NB4 (cell line): ENCODE measurements at regions not wholly inside any gene's neighbourhood (a gene's known extent, or its start where the extent isn't known, plus 50 kb on each side); places are given as distances from the start of the nearest gene placed in this dataset.

Source experiments
- DNase-seq: peaks from one replicate; pipeline ENCODE4 v3.0.0; 2010; ENCODE audit warnings: low read depth
- H3K4me3 ChIP-seq: one replicate; pipeline ENCODE4 v1.5.1; 2011; ENCODE audit warnings: mild to moderate bottlenecking, low read depth, low read length, moderate library complexity
- MAX ChIP-seq: IDR thresholded peaks from 2 replicates; pipeline ENCODE4 v1.6.1; 2011; ENCODE audit warnings: low read depth, low read length
- MYC ChIP-seq: IDR thresholded peaks from 2 replicates; pipeline ENCODE4 v1.6.1; 2011; ENCODE audit warnings: low read depth, low read length
- POLR2A ChIP-seq: IDR thresholded peaks from 2 replicates; pipeline ENCODE4 v1.6.1; 2011; ENCODE audit warnings: mild to moderate bottlenecking; ENCODE audit not compliant: insufficient read length; ENCODE audit errors: extremely low read depth
- TF ChIP-seq, protein P1 (sequence below): IDR thresholded peaks from one replicate; pipeline ENCODE4 v1.5.1; 2012; ENCODE audit warnings: low read depth, low read length

GRCh38 chr3:41118461-41119390 lies 80.6 kb upstream of the CTNNB1 start:
- peak; percentile 29 for DNase-seq
- TF ChIP-seq MYC (no peak), MAX (no peak), POLR2A (no peak)
- TF ChIP-seq, protein P1, sequence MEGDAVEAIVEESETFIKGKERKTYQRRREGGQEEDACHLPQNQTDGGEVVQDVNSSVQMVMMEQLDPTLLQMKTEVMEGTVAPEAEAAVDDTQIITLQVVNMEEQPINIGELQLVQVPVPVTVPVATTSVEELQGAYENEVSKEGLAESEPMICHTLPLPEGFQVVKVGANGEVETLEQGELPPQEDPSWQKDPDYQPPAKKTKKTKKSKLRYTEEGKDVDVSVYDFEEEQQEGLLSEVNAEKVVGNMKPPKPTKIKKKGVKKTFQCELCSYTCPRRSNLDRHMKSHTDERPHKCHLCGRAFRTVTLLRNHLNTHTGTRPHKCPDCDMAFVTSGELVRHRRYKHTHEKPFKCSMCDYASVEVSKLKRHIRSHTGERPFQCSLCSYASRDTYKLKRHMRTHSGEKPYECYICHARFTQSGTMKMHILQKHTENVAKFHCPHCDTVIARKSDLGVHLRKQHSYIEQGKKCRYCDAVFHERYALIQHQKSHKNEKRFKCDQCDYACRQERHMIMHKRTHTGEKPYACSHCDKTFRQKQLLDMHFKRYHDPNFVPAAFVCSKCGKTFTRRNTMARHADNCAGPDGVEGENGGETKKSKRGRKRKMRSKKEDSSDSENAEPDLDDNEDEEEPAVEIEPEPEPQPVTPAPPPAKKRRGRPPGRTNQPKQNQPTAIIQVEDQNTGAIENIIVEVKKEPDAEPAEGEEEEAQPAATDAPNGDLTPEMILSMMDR: no peak
- no peak overlapping the region for H3K4me3 ChIP-seq

DNA sequence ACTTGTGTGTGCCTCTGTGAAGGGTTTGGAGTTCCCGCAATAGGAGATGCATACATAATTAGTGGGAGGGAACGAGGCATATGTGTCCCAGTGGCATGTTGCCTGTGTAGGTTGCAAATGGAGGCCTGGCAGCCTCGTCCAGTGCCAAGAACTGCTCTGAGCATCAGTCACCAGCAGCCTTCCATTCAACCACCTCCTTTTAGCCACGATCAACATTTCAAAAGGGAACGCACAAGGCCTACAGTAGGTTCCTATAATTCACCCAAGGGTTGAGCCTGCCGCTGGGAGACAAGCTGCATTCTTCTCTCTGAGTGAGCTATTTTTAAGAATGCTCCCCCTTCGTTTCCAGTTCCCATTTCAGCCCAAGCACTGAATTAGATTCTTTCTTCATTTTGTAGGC lies 78.8 kb upstream of the CTNNB1 start:
- no peak for TF ChIP-seq POLR2A
- no peak overlapping the region for H3K4me3 ChIP-seq
- DNase-seq: no peak

- no peak overlapping the region for H3K4me3 ChIP-seq
- DNase-seq: no peak
- TF ChIP-seq MAX: no peak
- no peak for TF ChIP-seq MYC
- TF ChIP-seq, protein P1: no peak
- TF ChIP-seq POLR2A: no peak
Observed at GRCh38 chr3:41125258-41125657, 74.0 kb upstream of the CTNNB1 start.

DNA sequence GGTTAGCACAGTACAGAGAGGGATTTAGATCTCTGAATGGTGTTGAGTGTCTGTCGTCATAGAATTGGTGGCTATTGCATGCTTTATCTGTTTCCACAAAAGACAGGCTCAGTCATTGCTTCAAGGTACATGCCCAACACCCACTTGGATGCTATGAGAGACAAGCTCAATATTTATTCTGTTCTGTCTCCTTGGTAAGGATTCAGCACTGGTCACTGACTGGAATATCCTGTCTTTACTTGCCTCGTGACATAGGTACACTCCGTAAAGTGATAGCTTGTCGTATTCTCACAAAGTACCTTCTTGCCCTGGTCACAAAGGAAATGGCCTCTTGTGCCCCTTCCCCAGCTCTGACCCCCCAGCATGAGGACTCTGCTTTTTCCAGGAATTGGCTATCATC lies 72.8 kb upstream of the CTNNB1 start:
- H3K4me3 ChIP-seq: no peak overlapping the region
- TF ChIP-seq MAX: no peak
- no peak for TF ChIP-seq MYC
- TF ChIP-seq, protein P1: no peak
- TF ChIP-seq POLR2A: no peak
- no peak for DNase-seq

DNA sequence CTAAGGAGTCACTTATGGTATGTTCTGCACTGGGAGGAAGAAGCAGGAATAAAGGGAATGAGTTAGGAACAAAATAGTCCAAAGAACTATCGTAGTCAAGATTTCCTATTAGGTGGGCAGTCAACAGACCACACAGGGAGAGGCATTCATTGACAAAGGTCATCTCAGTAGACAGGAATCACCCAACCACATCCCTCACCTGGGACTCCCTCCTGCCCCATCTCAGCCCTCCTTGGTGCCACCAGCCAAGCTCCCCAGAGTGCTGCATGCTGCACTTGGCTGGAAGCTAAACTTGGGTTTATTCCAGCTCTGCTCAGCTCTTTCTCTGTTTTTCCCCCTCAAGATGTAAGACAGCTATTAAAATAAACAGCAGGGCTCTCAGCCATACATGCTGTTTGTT lies 72.3 kb upstream of the CTNNB1 start:
- no peak for DNase-seq
- TF ChIP-seq, protein P1: no peak
- H3K4me3 ChIP-seq: no peak overlapping the region

DNA sequence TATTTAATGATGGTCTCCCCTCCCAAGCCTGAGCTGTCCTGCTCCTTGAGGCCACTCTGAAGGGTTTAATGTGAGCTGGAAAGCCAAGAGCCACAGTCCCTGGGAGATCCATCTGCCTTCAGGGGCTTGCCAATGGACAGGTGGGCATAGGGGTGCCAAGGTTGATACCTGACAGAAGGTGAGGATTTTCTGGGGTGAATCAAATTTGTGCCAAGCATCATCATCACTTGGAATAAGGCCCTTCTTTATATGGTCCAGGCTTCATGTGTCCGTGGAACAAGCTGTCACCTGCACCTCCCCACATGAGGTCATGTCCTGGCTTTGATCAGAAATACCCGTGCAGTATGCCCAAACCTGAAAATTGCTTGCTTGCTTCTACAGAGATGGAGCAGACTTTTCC lies 71.9 kb upstream of the CTNNB1 start:
- TF ChIP-seq MAX (no peak), MYC (no peak), POLR2A (no peak)
- TF ChIP-seq, protein P1: no peak
- H3K4me3 ChIP-seq: no peak overlapping the region
- DNase-seq: no peak
